ENCODE measurements at regions not wholly inside any gene's neighbourhood (a gene's known extent, or its start where the extent isn't known, plus 50 kb on each side); places are given as distances from the start of the nearest gene placed in this dataset.

DNA sequence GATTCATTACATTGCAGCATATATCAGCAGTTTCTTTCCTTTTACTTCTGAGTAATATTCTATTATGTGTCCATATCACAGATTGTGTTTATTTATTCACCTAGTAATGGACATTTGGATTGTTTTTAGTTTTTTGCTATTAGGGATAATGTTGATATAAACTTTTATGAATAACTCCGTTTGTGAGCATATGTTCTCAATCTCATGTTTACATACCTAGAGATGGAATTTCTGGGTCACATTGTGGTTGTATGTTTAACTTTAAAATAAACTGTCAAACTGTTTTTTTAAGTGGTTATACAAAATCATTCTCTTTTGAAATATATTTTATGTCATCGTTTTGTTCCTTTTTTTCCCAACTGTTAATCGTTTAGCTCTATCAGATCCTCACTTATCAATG lies 311.6 kb downstream of the MMUT start:
- H3K27me3 ChIP-seq (ENCODE audit: insufficient read depth in 3 of 3, low read length in 2 of 3): no peaks in the 10 kb centered on the region
- no peak overlapping the region for H3K27ac ChIP-seq
- WGBS, 3 donors: 83 to 90% (median 87%) methylated on average over 3 of the region's 3 CpGs
- no peaks in the 10 kb centered on the region for H3K36me3 ChIP-seq (ENCODE audit: insufficient read depth in 1 of 2, low read depth in 1 of 2)
- H3K4me1 ChIP-seq: no peaks in the 10 kb centered on the region
- TF ChIP-seq, protein P1, sequence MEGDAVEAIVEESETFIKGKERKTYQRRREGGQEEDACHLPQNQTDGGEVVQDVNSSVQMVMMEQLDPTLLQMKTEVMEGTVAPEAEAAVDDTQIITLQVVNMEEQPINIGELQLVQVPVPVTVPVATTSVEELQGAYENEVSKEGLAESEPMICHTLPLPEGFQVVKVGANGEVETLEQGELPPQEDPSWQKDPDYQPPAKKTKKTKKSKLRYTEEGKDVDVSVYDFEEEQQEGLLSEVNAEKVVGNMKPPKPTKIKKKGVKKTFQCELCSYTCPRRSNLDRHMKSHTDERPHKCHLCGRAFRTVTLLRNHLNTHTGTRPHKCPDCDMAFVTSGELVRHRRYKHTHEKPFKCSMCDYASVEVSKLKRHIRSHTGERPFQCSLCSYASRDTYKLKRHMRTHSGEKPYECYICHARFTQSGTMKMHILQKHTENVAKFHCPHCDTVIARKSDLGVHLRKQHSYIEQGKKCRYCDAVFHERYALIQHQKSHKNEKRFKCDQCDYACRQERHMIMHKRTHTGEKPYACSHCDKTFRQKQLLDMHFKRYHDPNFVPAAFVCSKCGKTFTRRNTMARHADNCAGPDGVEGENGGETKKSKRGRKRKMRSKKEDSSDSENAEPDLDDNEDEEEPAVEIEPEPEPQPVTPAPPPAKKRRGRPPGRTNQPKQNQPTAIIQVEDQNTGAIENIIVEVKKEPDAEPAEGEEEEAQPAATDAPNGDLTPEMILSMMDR (IDR thresholded peaks at IDR 0.05): no peak
- no peaks in the 10 kb centered on the region for H3K9me3 ChIP-seq
- ATAC-seq (no peak), DNase-seq (no peak)
- no peak overlapping the region for H3K4me3 ChIP-seq
- intact Hi-C loops (cut with DNase I): no loop called here

DNA sequence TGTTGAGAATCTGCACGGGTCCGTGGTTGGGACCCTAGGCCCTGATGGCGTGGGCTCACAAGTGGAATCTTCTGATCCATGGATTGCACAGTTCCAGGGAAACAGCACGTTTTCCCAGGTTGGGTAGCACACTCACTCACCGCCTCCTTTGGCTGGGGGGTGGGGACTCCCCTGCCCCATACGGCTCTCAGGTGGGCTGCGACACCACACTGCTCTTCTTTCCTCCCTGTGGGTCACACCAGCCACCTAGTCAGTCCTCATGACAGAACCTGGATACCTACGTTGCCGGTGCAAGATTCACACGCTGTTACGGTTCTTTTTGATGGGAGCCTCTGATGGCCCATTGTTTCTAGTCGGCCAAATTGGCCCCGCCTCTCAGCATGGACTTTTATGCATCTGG lies 312.0 kb downstream of the MMUT start:
- H3K36me3 ChIP-seq (ENCODE audit: insufficient read depth in 1 of 2, low read depth in 1 of 2): no peaks in the 10 kb centered on the region
- H3K27me3 ChIP-seq (ENCODE audit: insufficient read depth in 3 of 3, low read length in 2 of 3): no peaks in the 10 kb centered on the region
- intact Hi-C loops (cut with DNase I): no loop called here
- H3K27ac ChIP-seq: no peak overlapping the region
- TF ChIP-seq, protein P1 (IDR thresholded peaks at IDR 0.05): no peak
- H3K9me3 ChIP-seq: no peaks in the 10 kb centered on the region
- H3K4me1 ChIP-seq: no peaks in the 10 kb centered on the region
- no peak overlapping the region for H3K4me3 ChIP-seq
- no peak for ATAC-seq
- DNase-seq: peak in 1 of 2 donors; percentile 15
- WGBS, 3 donors: 85 to 91% (median 90%) methylated on average over 13 of the region's 13 CpGs

DNA sequence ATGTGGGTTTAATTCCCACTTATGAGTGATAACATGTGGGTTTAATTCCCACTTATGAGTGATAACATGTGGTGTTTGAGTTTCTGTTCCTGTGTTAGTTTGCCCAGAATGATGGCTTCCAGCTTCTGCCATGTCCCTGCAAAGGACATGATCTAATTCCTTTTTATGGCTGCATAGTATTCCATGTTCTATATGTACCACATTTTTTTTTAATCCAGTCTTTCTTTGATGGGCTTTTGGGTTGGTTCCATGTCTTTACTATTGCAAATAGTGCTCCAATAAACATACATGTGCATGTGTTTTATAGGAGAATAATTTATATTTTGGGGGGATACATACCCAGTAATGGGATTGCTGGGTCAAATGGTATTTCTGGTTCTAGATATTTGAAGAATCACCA lies 317.8 kb downstream of the MMUT start:
- no peaks in the 10 kb centered on the region for H3K4me1 ChIP-seq
- ATAC-seq (no peak), DNase-seq (no peak)
- no peaks in the 10 kb centered on the region for H3K9me3 ChIP-seq
- TF ChIP-seq, protein P1 (IDR thresholded peaks at IDR 0.05): no peak
- intact Hi-C loops (cut with DNase I): no loop called here
- H3K27ac ChIP-seq: no peak overlapping the region
- no peak overlapping the region for H3K4me3 ChIP-seq
- no peaks in the 10 kb centered on the region for H3K27me3 ChIP-seq (ENCODE audit: insufficient read depth in 3 of 3, low read length in 2 of 3)
- no peaks in the 10 kb centered on the region for H3K36me3 ChIP-seq (ENCODE audit: insufficient read depth in 1 of 2, low read depth in 1 of 2)

DNA sequence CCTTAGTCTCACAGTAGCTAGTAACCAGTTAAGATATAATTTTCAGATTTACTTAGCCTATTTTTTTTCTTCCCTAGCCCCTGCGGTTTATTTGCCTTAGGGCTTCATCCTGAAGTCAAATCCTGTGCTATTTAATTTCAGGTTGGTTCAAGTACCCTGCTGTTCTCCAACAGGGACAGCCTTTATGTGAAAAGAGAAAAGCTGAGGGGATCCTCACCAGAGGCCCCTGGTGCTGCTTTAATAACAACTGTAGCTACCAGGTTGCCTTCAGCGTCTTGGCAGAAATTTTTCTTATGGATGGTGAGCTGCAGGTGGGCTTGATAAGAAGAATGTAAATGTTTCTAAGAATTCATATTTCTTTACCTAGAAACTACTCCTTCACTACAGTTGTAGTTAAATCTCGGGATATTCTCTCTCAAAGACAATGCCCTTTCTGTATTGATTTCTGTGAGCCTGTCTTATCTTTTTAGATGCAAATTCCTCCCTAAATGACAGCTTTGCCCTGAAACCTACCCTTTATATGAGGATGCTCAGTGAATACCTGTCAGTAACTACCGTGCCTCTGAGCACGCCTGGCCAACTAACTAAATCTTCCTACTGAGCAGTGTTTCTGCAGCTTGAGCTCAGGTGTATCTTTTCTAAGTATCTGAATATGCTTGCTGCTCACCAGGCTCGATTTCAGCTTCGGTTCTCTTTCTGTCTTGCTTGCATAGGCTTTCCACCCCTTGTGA lies 320.5 kb downstream of the MMUT start:
- H3K9me3 ChIP-seq: no peaks in the 10 kb centered on the region
- no peaks in the 10 kb centered on the region for H3K27me3 ChIP-seq (ENCODE audit: insufficient read depth in 3 of 3, low read length in 2 of 3)
- no peaks in the 10 kb centered on the region for H3K36me3 ChIP-seq (ENCODE audit: insufficient read depth in 1 of 2, low read depth in 1 of 2)
- no peaks in the 10 kb centered on the region for H3K4me1 ChIP-seq
- 24 to 29% (median 29%) methylated on average over 7 of the region's 7 CpGs for WGBS, 3 donors
- no peak for DNase-seq
- H3K27ac ChIP-seq: no peak overlapping the region
- TF ChIP-seq, protein P1 (IDR thresholded peaks at IDR 0.05): no peak
- H3K4me3 ChIP-seq: no peak overlapping the region
- intact Hi-C loops (cut with DNase I): no loop called here
- ATAC-seq: no peak

DNA sequence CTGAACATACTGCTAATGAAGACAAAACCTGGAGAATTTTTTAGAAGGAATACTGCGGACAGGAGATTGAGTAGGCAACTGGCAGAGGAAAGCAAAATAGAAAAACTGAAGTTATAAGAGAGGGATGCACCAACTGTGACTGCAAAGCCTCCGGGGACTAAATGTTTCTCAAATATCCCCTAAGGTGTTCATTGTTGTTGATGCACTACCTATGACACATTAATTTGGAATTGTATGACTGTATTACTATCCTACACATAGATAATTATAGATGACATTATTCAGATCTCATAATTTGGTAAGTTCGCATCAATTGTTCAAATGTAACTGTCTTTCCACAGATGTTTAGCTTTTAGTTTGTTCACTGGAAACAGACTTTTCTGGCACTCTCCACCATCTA lies 341.1 kb downstream of the MMUT start:
- TF ChIP-seq, protein P1 (IDR thresholded peaks at IDR 0.05): no peak
- DNase-seq (no peak), ATAC-seq (no peak)
- H3K27ac ChIP-seq: no peak overlapping the region
- H3K27me3 ChIP-seq (ENCODE audit: insufficient read depth in 3 of 3, low read length in 2 of 3): no peaks in the 10 kb centered on the region
- no peaks in the 10 kb centered on the region for H3K9me3 ChIP-seq
- H3K4me1 ChIP-seq: no peaks in the 10 kb centered on the region
- no peaks in the 10 kb centered on the region for H3K36me3 ChIP-seq (ENCODE audit: insufficient read depth in 1 of 2, low read depth in 1 of 2)
- intact Hi-C loops (cut with DNase I): no loop called here
- H3K4me3 ChIP-seq: no peak overlapping the region
- WGBS, 3 donors: 88 to 95% (median 93%) methylated on average over 3 of the region's 3 CpGs

Data from psoas muscle (tissue), 7 donors.